ENCODE measurements at regions not wholly inside any gene's neighbourhood (a gene's known extent, or its start where the extent isn't known, plus 50 kb on each side); places are given as distances from the start of the nearest gene placed in this dataset.

GRCh38 chr6:14951704-14952103 is 294.2 kb upstream of the JARID2 start:
- no TSS peak for BruUV-seq (replicated peaks)
- no peak overlapping the region for H3K4me3 ChIP-seq (replicated peaks in 1 of 2; ENCODE audit: low read depth in 1 of 2, low read length in 2 of 2)
- no peaks in the 10 kb centered on the region for H3K79me2 ChIP-seq (ENCODE audit: insufficient read depth, low read length)
- ATAC-seq (no peak), DNase-seq (ENCODE audit: low read depth, low spot score) (no peak)
- H3K4me2 ChIP-seq (ENCODE audit: low read length), result no peak overlapping the region
- intact Hi-C loops (cut with micrococcal nuclease), result no loop called here
- H3K4me1 ChIP-seq (ENCODE audit: control insufficient read depth in 1 of 2, insufficient read depth in 2 of 2, low read length in 2 of 2), result no peaks in the 10 kb centered on the region
- no peak overlapping the region for H2AFZ ChIP-seq (ENCODE audit: low read depth, low read length, poor library complexity, severe bottlenecking)
- H3K9me2 ChIP-seq (ENCODE audit: insufficient read depth), result 0 out of 2 replicates have a peak, but pooled peaks cover 3% of the 10 kb centered on the region
- CTCF ChIA-PET, result no interaction called here
- no peaks in the 10 kb centered on the region for H3K9me3 ChIP-seq (ENCODE audit: control insufficient read depth in 1 of 2, insufficient read depth in 1 of 2, low read depth in 1 of 2, low read length in 2 of 2)
- H3K27ac ChIP-seq (ENCODE audit: low read depth, low read length), result no peak overlapping the region
- H3K9ac ChIP-seq (ENCODE audit: low read length), result no peak overlapping the region
- POLR2A ChIA-PET, result no interaction called here
- H4K20me1 ChIP-seq (ENCODE audit: insufficient read depth), result no peaks in the 10 kb centered on the region
- H3K27me3 ChIP-seq (ENCODE audit: insufficient read depth, low read length), result no peaks in the 10 kb centered on the region
- no peaks in the 10 kb centered on the region for H3K36me3 ChIP-seq (ENCODE audit: control insufficient read depth in 1 of 2, insufficient read depth in 2 of 2, low read length in 2 of 2)
- RAD21 ChIA-PET (ENCODE audit: low non-redundant PET in 1 of 2, low total read pairs in 2 of 2, uncharacterized antibody in 2 of 2, unreplicated experiment in 2 of 2), result interaction anchor here in 1 of 2 experiments (0.7 kb wide), 1 partner anchor 241 kb away, joined by 3 read pairs; no protein-coding TSS in a partner anchor
- TF ChIP-seq, protein P1, sequence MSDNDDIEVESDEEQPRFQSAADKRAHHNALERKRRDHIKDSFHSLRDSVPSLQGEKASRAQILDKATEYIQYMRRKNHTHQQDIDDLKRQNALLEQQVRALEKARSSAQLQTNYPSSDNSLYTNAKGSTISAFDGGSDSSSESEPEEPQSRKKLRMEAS (IDR thresholded peaks at IDR 0.05), result no peak
- TF ChIP-seq FOSL1 (IDR thresholded peaks at IDR 0.05; ENCODE audit: low read depth), result no peak
- TF ChIP-seq ATF3 (IDR thresholded peaks at IDR 0.05), result no peak
- TF ChIP-seq POLR2A (IDR thresholded peaks at IDR 0.05; ENCODE audit: borderline replicate concordance, extremely low read depth, insufficient read depth, insufficient read length), result no peak
- TF ChIP-seq TCF7L2 (IDR thresholded peaks at IDR 0.05; ENCODE audit: borderline replicate concordance, extremely low read depth, insufficient read depth, insufficient read length), result no peak
- TF ChIP-seq EZH2phosphoT487 (IDR thresholded peaks at IDR 0.05; ENCODE audit: borderline replicate concordance), result no peak
- TF ChIP-seq ZBTB33 (IDR thresholded peaks at IDR 0.05; ENCODE audit: extremely low read depth, insufficient replicate concordance, low read length), result no peak
- no peak for TF ChIP-seq ZNF274 (IDR thresholded peaks at IDR 0.05; ENCODE audit: low read depth, low read length)
- TF ChIP-seq CBX3 (IDR thresholded peaks at IDR 0.05; ENCODE audit: low read depth), result no peak
- no peak for TF ChIP-seq CEBPB (IDR thresholded peaks at IDR 0.05; ENCODE audit: low read depth)
- no peak for TF ChIP-seq EGR1 (IDR thresholded peaks at IDR 0.05; ENCODE audit: low read depth)
- no peak for TF ChIP-seq RAD21 (IDR thresholded peaks at IDR 0.05; ENCODE audit: low read depth)
- TF ChIP-seq ZFX (IDR thresholded peaks at IDR 0.05), result no peak
- no peak for TF ChIP-seq REST (IDR thresholded peaks at IDR 0.05; ENCODE audit: low read depth)
- no peak for TF ChIP-seq SP1 (IDR thresholded peaks at IDR 0.05; ENCODE audit: low read depth)
- TF ChIP-seq ELF1 (IDR thresholded peaks at IDR 0.05; ENCODE audit: borderline replicate concordance, low read depth), result no peak
- no peak for TF ChIP-seq POLR2AphosphoS5 (IDR thresholded peaks at IDR 0.05; ENCODE audit: low read depth, low read length)
- no peak for TF ChIP-seq YY1 (IDR thresholded peaks at IDR 0.05; ENCODE audit: extremely low read depth, insufficient replicate concordance, low read depth, low read length)
- no peak for TF ChIP-seq JUND (IDR thresholded peaks at IDR 0.05)
- no peak for TF ChIP-seq SRF (IDR thresholded peaks at IDR 0.05; ENCODE audit: low read depth)

All from HCT116 (cell line).